Chondrocyte (in vitro differentiated cells): ENCODE measurements at regions not wholly inside any gene's neighbourhood (a gene's known extent, or its start where the extent isn't known, plus 50 kb on each side); places are given as distances from the start of the nearest gene placed in this dataset.

Experiments used
- DNase-seq: peaks from one replicate; pipeline ENCODE4 v3.0.0; 2021; ENCODE audit warnings: mixed read lengths, low spot score
- H3K27ac Mint-ChIP-seq: one replicate; pipeline ENCODE4 v1.8.0; 2021; ENCODE audit warnings: mild to moderate bottlenecking, moderate library complexity, mixed read lengths; ENCODE audit not compliant: unreplicated experiment
- H3K27me3 Mint-ChIP-seq: 2 replicates; pipeline ENCODE4 v1.8.0; 2021; ENCODE audit warnings: low read depth, mixed read lengths
- H3K36me3 Mint-ChIP-seq: 2 replicates; pipeline ENCODE4 v1.8.0; 2021; ENCODE audit warnings: low read depth, mixed read lengths
- H3K4me1 Mint-ChIP-seq: 2 replicates; pipeline ENCODE4 v1.8.0; 2021; ENCODE audit warnings: low read depth, mild to moderate bottlenecking, mixed read lengths
- H3K4me3 Mint-ChIP-seq: one replicate; pipeline ENCODE4 v1.8.0; 2021; ENCODE audit warnings: mild to moderate bottlenecking, moderate library complexity, mixed read lengths; ENCODE audit not compliant: unreplicated experiment
- H3K9me3 Mint-ChIP-seq: 2 replicates; pipeline ENCODE4 v1.8.0; 2021; ENCODE audit warnings: low read depth, mixed read lengths
- TF ChIP-seq, protein P1 (sequence below): fragments of 200-600 bp; sonication (generic); IDR thresholded peaks from 2 replicates; pipeline ENCODE4 v1.5.0; 2021; ENCODE audit warnings: antibody characterized with exemption, mild to moderate bottlenecking, moderate library complexity

DNA sequence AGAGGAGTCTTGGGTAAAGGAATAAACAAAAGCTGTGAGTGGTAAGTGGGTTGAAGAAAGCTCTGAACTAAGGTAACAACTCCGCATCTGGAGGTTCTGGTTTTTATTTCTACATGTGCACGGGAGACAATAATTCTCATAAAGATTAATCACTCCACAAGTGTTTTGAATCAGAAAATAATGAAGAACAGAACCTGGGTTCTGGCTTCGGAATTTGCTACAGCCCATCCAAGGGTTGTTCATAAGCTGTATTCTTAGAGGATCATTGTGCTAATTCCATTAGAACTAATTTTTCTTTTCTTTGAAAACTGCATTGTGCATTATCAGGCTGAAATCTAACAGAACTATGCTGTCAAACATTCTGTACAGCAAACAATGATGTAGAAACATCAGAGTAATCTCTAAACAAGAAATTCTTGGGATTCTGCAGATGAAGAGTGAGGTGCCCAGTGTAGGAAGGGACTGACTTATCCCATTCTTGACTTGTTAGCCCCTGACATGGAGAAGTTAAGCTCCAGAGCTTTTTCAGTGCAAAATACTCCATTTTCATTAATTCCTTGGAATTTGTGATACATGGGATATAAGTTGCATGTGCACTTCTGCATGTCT lies 368.2 kb downstream of the COG6 start:
- no peaks in the 10 kb centered on the region for H3K36me3 Mint-ChIP-seq
- TF ChIP-seq, protein P1, sequence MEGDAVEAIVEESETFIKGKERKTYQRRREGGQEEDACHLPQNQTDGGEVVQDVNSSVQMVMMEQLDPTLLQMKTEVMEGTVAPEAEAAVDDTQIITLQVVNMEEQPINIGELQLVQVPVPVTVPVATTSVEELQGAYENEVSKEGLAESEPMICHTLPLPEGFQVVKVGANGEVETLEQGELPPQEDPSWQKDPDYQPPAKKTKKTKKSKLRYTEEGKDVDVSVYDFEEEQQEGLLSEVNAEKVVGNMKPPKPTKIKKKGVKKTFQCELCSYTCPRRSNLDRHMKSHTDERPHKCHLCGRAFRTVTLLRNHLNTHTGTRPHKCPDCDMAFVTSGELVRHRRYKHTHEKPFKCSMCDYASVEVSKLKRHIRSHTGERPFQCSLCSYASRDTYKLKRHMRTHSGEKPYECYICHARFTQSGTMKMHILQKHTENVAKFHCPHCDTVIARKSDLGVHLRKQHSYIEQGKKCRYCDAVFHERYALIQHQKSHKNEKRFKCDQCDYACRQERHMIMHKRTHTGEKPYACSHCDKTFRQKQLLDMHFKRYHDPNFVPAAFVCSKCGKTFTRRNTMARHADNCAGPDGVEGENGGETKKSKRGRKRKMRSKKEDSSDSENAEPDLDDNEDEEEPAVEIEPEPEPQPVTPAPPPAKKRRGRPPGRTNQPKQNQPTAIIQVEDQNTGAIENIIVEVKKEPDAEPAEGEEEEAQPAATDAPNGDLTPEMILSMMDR, result no peak
- H3K9me3 Mint-ChIP-seq, result peaks cover 7% of the 10 kb centered on the region
- no peaks in the 10 kb centered on the region for H3K27me3 Mint-ChIP-seq
- H3K4me1 Mint-ChIP-seq, result peaks cover 7% of the 10 kb centered on the region
- H3K4me3 Mint-ChIP-seq, result no peak overlapping the region
- H3K27ac Mint-ChIP-seq, result no peak overlapping the region
- no peak for DNase-seq

- H3K36me3 Mint-ChIP-seq, result no peaks in the 10 kb centered on the region
- peaks cover 7% of the 10 kb centered on the region for H3K4me1 Mint-ChIP-seq
- no peak for DNase-seq
- no peaks in the 10 kb centered on the region for H3K27me3 Mint-ChIP-seq
- TF ChIP-seq, protein P1, result no peak
- H3K9me3 Mint-ChIP-seq, result peaks cover 12% of the 10 kb centered on the region
- H3K27ac Mint-ChIP-seq, result no peak overlapping the region
- H3K4me3 Mint-ChIP-seq, result no peak overlapping the region
Measured at GRCh38 chr13:40024204-40024966, 368.9 kb downstream of the COG6 start.

GRCh38 chr13:40024967-40025714 lies 369.7 kb downstream of the COG6 start:
- Mint-ChIP-seq H3K9me3 (peaks cover 12% of the 10 kb centered on the region), H3K4me1 (peaks cover 7% of the 10 kb centered on the region), H3K27me3 (no peaks in the 10 kb centered on the region), H3K36me3 (no peaks in the 10 kb centered on the region), H3K27ac (no peak overlapping the region), H3K4me3 (no peak overlapping the region)
- DNase-seq, result no peak
- TF ChIP-seq, protein P1, result no peak

- DNase-seq, result no peak
- TF ChIP-seq, protein P1, result no peak
- Mint-ChIP-seq H3K4me1 (peaks cover 16% of the 10 kb centered on the region), H3K9me3 (peaks cover 12% of the 10 kb centered on the region), H3K4me3 (no peak overlapping the region), H3K36me3 (no peaks in the 10 kb centered on the region), H3K27ac (no peak overlapping the region), H3K27me3 (no peaks in the 10 kb centered on the region)
Measured at GRCh38 chr13:40026174-40026585, 370.7 kb downstream of the COG6 start.

DNA sequence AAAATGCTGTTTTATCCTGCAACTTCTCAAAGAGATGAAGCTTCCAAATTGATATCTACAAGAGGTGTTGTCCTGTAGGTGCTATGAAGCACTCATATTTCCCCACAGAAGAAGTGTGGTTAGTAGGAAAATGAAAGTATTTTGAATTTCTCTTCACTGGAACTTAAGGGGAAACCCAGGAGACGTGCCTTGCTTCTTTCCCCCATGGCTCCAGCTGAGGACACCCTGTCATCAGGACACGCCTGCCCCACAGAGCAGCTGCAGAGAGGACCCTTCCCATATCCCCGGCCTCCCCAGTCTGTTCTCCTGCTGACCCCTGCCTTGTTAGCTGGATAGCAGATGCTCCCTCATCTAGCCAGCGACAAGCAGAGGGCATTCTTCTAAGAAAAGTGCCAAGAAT lies 371.3 kb downstream of the COG6 start:
- DNase-seq, result no peak
- Mint-ChIP-seq H3K4me1 (peaks cover 20% of the 10 kb centered on the region), H3K36me3 (no peaks in the 10 kb centered on the region), H3K4me3 (no peak overlapping the region), H3K27ac (no peak overlapping the region), H3K27me3 (no peaks in the 10 kb centered on the region), H3K9me3 (peaks cover 12% of the 10 kb centered on the region)
- TF ChIP-seq, protein P1, result no peak
